Rectal smooth muscle tissue (tissue), 1 donor: ENCODE measurements at regions not wholly inside any gene's neighbourhood (a gene's known extent, or its start where the extent isn't known, plus 50 kb on each side); places are given as distances from the start of the nearest gene placed in this dataset.

Experiments
- H3K27ac ChIP-seq: one replicate; pipeline ENCODE4 v1.7.0; 2013; ENCODE audit warnings: low read depth, low read length, inconsistent platforms
- H3K27me3 ChIP-seq: one replicate; pipeline ENCODE4 v1.7.0; 2013; ENCODE audit warnings: low read length; ENCODE audit not compliant: control insufficient read depth, insufficient read depth
- H3K36me3 ChIP-seq: one replicate; pipeline ENCODE4 v1.7.0; 2013; ENCODE audit warnings: low read length; ENCODE audit not compliant: control insufficient read depth, insufficient read depth
- H3K4me1 ChIP-seq: one replicate; pipeline ENCODE4 v1.7.0; 2013; ENCODE audit warnings: low read length; ENCODE audit not compliant: control insufficient read depth, insufficient read depth
- H3K4me3 ChIP-seq: one replicate; pipeline ENCODE4 v1.7.0; 2013; ENCODE audit warnings: low read length
- H3K9ac ChIP-seq: one replicate; pipeline ENCODE4 v1.7.0; 2013; ENCODE audit warnings: low read length

- no peak overlapping the region for H3K4me3 ChIP-seq
- H3K27me3 ChIP-seq = no peaks in the 10 kb centered on the region
- H3K9ac ChIP-seq = no peak overlapping the region
- no peaks in the 10 kb centered on the region for H3K4me1 ChIP-seq
- H3K36me3 ChIP-seq = no peaks in the 10 kb centered on the region
- no peak overlapping the region for H3K27ac ChIP-seq
Observed at GRCh38 chr6:14506656-14507246, 389.2 kb downstream of the CD83 start.

- Histone ChIP-seq H3K9ac (no peak overlapping the region), H3K27ac (no peak overlapping the region), H3K4me1 (no peaks in the 10 kb centered on the region), H3K36me3 (no peaks in the 10 kb centered on the region), H3K27me3 (no peaks in the 10 kb centered on the region), H3K4me3 (no peak overlapping the region)
Observed at GRCh38 chr6:14509120-14509519, 391.5 kb downstream of the CD83 start.

GRCh38 chr6:14510038-14510437 is 392.5 kb downstream of the CD83 start:
- Histone ChIP-seq H3K36me3 (no peaks in the 10 kb centered on the region), H3K4me1 (no peaks in the 10 kb centered on the region), H3K27me3 (no peaks in the 10 kb centered on the region), H3K9ac (no peak overlapping the region), H3K27ac (no peak overlapping the region), H3K4me3 (no peak overlapping the region)

- no peak overlapping the region for H3K4me3 ChIP-seq
- H3K4me1 ChIP-seq = no peaks in the 10 kb centered on the region
- H3K36me3 ChIP-seq = no peaks in the 10 kb centered on the region
- H3K27me3 ChIP-seq = no peaks in the 10 kb centered on the region
- no peak overlapping the region for H3K27ac ChIP-seq
- no peak overlapping the region for H3K9ac ChIP-seq
Observed at GRCh38 chr6:14511061-14511586, 393.6 kb downstream of the CD83 start.

- no peak overlapping the region for H3K4me3 ChIP-seq
- H3K27me3 ChIP-seq = no peaks in the 10 kb centered on the region
- H3K4me1 ChIP-seq = no peaks in the 10 kb centered on the region
- H3K9ac ChIP-seq = no peak overlapping the region
- no peaks in the 10 kb centered on the region for H3K36me3 ChIP-seq
- H3K27ac ChIP-seq = no peak overlapping the region
Observed at GRCh38 chr6:14512246-14512645, 394.7 kb downstream of the CD83 start.

- Histone ChIP-seq H3K4me3 (no peak overlapping the region), H3K4me1 (no peaks in the 10 kb centered on the region), H3K27me3 (no peaks in the 10 kb centered on the region), H3K27ac (no peak overlapping the region), H3K9ac (no peak overlapping the region), H3K36me3 (no peaks in the 10 kb centered on the region)
Observed at GRCh38 chr6:14513496-14514393, 396.2 kb downstream of the CD83 start.

GRCh38 chr6:14516956-14517355 is 399.4 kb downstream of the CD83 start:
- Histone ChIP-seq H3K36me3 (no peaks in the 10 kb centered on the region), H3K27ac (no peak overlapping the region), H3K4me1 (no peaks in the 10 kb centered on the region), H3K27me3 (no peaks in the 10 kb centered on the region), H3K9ac (no peak overlapping the region), H3K4me3 (no peak overlapping the region)

GRCh38 chr6:14517516-14518105 is 400.0 kb downstream of the CD83 start:
- Histone ChIP-seq H3K9ac (no peak overlapping the region), H3K4me1 (no peaks in the 10 kb centered on the region), H3K4me3 (no peak overlapping the region), H3K27ac (no peak overlapping the region), H3K27me3 (no peaks in the 10 kb centered on the region), H3K36me3 (no peaks in the 10 kb centered on the region)

- Histone ChIP-seq H3K36me3 (no peaks in the 10 kb centered on the region), H3K27me3 (no peaks in the 10 kb centered on the region)
Observed at GRCh38 chr6:14518515-14519217, 401.1 kb downstream of the CD83 start.

GRCh38 chr6:14520029-14520428 is 402.5 kb downstream of the CD83 start:
- H3K27ac ChIP-seq = no peak overlapping the region
- no peaks in the 10 kb centered on the region for H3K27me3 ChIP-seq
- H3K4me3 ChIP-seq = no peak overlapping the region
- no peak overlapping the region for H3K9ac ChIP-seq
- H3K36me3 ChIP-seq = no peaks in the 10 kb centered on the region
- H3K4me1 ChIP-seq = no peaks in the 10 kb centered on the region

More at GRCh38 chr6:14518515-14519217, 401.1 kb downstream of the CD83 start:
- no peaks in the 10 kb centered on the region for H3K4me1 ChIP-seq
- H3K4me3 ChIP-seq = no peak overlapping the region
- no peak overlapping the region for H3K9ac ChIP-seq
- H3K27ac ChIP-seq = no peak overlapping the region

GRCh38 chr6:14520536-14520935 is 403.0 kb downstream of the CD83 start:
- H3K27ac ChIP-seq = no peak overlapping the region
- H3K4me3 ChIP-seq = no peak overlapping the region
- no peaks in the 10 kb centered on the region for H3K27me3 ChIP-seq
- H3K4me1 ChIP-seq = no peaks in the 10 kb centered on the region
- H3K36me3 ChIP-seq = no peaks in the 10 kb centered on the region
- no peak overlapping the region for H3K9ac ChIP-seq

- no peak overlapping the region for H3K9ac ChIP-seq
- no peaks in the 10 kb centered on the region for H3K27me3 ChIP-seq
Observed at GRCh38 chr6:14521141-14521540, 403.6 kb downstream of the CD83 start.

More at GRCh38 chr6:14521141-14521540, 403.6 kb downstream of the CD83 start:
- Histone ChIP-seq H3K27ac (no peak overlapping the region), H3K4me1 (no peaks in the 10 kb centered on the region), H3K36me3 (no peaks in the 10 kb centered on the region), H3K4me3 (no peak overlapping the region)
